GM11168 (cell line): ENCODE measurements at regions not wholly inside any gene's neighbourhood (a gene's known extent, or its start where the extent isn't known, plus 50 kb on each side); places are given as distances from the start of the nearest gene placed in this dataset.
"Not testable (repeated sequence)": the region's sequence is repeated elsewhere in the genome, so short reads cannot be mapped to it uniquely, and the experiment has no call there.

Experiments used
- in situ Hi-C: fragments of 300-500 bp; cut with MboI; formaldehyde crosslinking; loops from one replicate; pipeline ENCODE4 v1.12.0; 2022; ENCODE audit warnings: low sequenced_read_pairs; ENCODE audit not compliant: unreplicated experiment

- in situ Hi-C loops = no loop called here
Measured at GRCh38 chr10:113477451-113477850, 75.4 kb upstream of the HABP2 start.

DNA sequence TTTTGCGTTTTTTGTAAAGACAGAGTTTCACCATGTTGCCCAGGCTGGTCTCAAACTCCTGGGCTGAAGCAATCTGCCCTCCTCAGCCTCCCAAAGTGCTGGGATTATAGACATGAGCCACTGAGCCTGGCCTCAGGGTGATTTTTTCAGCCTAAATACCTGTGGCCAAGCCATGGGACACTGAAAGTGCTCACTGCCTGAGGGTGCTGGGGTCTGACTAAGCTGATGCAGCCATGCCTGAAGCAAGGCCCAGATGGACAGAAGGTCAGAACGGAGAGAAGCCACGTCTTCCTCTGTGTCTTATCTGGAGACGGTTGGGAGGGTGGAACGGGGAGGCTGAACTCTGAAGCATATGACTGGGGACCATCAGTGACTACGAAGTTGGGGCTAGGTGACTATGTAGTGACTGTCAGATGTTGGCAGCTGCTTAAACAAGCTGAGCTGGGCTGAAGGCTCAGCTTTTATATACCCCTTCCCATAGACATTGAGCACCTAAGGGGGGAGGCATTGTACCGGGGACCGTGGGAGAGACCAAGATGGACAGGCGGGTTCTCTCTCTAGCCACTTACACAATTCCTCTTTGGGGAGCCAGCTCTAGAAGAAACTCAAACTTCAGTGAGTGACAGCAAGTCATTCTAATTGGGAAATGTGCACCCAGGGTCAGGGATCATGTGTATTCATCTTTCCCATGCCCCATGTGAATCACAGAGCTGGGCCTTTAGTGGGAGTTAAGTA is 73.3 kb upstream of the HABP2 start:
- in situ Hi-C loops = no loop called here

- in situ Hi-C loops = no loop called here
Measured at GRCh38 chr10:113480081-113480360, 72.8 kb upstream of the HABP2 start.

DNA sequence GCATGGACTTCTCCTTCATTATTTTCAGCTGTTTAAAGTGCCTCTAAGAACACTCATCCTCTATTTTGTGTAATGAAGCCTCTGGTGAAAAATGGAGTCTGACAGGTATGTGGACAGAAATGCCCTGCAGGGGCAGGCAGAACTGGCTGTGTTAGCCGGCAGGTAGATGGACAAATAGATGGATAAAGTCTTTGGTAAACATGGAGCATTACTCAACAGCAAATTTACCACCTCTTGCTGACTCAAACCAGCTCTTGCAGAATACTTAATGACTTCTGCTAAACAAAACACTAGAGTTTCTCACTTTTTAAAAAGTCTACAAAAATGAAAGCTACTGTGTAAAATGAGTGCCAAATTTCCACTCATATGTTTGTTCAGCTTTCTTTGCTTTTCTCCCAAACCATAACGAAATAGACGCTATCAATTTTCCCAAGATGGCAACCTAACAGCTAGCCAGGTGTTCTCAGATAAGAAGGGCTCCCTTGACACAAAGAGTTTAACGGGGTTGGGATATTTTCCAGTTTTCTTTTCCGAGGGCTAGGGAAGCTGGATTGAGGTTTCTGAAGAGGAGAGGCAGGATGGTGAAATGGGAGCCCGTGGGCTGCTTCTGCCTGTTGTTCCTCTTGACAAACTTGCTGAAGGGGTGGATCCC is 71.9 kb upstream of the HABP2 start:
- in situ Hi-C loops = no loop called here

DNA sequence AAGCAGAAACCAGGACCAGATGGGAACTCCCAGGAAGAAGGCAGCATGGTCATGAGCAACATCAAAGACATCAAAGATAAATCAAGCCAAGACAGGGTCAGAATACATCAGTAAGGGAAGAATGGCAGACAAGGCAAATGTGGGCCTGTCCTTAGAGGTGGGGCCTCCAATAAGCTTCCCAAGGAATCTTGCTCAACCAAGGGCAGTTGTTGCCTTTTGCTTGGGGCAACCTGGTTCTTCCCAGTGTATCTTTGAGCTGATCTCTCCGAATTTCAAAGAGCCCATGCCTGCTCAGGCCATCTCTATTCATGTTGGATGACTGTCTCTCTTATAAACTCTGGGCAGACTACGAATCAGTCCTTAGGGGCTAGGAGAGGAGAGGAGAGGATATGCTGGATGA is 68.4 kb upstream of the HABP2 start:
- in situ Hi-C loops = no loop called here

- in situ Hi-C loops = no loop called here
Measured at GRCh38 chr10:113485736-113486135, 67.1 kb upstream of the HABP2 start.

DNA sequence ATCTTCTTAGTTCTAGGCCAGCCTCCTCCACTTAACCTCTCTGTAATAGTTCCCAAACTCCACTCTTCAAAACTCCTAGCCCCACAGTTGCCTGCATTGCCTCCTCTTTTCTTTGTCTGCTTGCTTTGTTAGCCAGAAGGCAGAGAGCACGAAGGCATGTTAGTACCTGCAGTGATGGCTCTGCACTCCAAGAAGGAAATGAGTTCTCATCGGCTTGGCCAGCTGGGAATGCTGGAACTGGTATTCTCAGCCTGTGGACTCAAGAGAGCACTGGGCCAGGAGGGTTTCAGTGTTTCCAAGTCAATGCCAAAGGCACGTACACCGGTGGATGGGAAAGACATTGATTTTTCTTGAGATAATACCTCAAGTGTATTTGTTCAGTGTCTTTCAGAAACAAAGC is 66.3 kb upstream of the HABP2 start:
- in situ Hi-C loops = no loop called here

DNA sequence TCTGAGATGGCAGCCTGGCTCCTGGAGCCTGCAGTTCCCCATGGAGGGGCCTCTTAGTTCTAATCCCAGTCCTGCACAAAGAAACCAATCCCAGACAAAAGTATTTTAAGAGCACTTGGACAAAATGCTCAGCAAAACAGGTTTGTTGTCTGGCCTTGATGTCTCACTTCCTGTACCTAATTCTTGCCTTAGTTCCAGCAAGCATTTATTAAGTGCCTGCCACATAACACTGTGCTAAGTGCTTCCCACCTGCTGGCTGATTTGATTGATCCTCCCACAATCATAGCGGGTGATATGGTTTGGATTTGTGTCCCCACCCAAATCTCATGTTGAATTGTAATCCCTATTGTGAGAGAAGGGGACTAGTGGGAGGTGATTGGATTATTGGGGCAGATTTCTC is 65.7 kb upstream of the HABP2 start:
- in situ Hi-C loops = no loop called here

DNA sequence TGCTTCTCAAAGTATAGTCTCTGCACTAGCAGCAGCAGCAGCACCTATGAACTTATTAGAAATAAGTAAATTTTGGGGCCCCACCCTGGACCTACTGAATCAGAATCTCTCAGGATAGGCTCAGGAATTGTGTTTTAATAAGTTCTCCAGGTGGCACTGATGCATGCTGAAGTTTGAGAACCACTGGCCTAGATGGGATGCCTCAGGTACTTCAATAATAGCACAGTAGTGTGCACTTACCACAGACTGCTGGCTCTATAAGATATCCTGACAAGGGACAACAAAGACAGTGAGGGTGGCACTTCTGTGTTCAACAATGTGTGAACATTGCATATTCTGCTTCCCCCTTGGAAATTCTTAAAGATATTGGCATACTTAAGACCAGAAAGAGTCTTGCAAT is 64.7 kb upstream of the HABP2 start:
- in situ Hi-C loops = no loop called here

DNA sequence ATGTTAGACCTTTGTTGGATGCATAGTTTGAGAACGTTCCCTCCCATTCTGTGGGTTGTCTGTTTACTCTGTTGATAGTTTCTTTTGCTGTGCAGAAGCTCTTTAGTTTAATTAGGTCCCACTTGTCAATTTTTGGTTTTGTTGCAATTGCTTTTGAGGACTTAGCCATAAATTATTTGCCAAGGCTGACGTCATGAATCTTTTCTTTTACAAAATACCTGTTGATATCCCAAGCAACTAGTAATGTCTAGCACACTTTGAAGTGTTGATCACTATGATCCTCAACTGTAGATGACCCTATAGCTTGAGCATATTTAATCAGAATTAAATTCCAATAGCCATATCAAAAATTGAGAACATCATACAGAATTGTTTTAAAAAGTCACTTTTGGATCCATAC is 63.3 kb upstream of the HABP2 start:
- in situ Hi-C loops = not testable (repeated sequence)

DNA sequence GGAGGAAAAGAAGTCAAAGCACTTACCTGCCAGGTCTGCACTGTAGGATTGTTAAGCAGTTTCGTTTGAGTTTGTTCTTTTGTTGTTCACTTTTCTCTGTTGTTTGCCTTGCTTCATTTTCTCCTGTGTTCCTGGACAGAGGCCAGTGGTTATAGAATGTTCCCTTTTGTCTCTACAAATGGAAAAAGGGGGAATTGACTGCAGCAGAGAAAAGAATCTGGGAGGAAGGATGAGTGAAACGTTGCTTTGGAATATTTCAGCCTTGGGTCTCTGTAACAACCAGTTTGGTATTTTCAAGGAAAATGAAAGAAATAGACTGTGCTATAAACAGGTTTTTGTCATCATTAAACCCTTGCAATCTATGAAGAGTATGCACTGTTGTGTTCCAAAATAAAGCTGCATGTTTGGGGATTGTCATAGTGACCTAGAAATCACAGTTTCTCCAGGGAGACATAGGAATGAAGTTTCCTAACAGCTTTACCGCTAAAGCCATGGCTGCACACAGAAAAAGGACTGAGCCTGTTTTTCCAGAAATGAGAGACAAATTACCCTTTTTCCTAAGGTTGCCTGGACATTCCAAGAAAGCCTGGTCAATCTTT is 60.8 kb upstream of the HABP2 start:
- in situ Hi-C loops = no loop called here

DNA sequence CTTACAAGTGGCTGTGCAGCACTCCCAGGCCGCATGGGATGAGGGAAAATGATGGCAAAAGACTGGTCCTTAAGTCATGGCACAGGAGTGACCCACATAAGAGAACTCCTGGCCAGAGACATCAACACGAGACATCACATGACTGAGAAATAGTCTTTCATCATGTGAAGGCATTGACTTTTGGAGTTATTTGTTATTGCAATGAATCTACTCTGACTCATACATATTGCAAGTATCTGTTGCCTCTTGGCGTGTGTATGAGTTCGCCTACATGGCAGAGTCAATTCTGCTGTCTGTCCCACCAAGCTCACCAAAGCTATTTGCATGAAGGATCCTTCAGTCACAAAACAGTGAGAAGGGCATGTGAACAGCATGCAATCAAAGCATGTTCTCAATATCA is 59.7 kb upstream of the HABP2 start:
- in situ Hi-C loops = no loop called here

GRCh38 chr10:113493882-113494301 is 59.0 kb upstream of the HABP2 start:
- in situ Hi-C loops = no loop called here

GRCh38 chr10:113494761-113495160 is 58.1 kb upstream of the HABP2 start:
- in situ Hi-C loops = no loop called here

DNA sequence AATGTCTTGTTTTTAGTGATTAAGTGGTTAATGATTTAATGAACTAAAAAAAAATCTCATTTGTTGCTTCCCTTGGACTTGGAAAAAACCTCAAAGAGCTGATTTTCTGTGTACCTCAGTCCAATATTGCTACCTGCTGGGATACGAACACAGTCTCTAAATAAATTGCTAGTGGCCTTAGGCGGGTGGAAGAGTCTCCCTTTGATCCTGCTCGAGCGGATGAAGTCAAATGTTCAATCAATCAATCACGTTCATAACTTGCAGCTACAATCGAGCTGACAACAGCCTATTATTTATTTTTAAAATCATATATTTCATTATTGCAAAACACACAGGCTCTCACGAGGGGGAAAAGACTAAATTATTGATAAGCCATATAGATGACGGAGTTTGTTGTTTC is 57.3 kb upstream of the HABP2 start:
- in situ Hi-C loops = no loop called here

- in situ Hi-C loops = no loop called here
Measured at GRCh38 chr10:113496111-113497109, 56.4 kb upstream of the HABP2 start.

GRCh38 chr10:113497198-113497597 is 55.7 kb upstream of the HABP2 start:
- in situ Hi-C loops = no loop called here

DNA sequence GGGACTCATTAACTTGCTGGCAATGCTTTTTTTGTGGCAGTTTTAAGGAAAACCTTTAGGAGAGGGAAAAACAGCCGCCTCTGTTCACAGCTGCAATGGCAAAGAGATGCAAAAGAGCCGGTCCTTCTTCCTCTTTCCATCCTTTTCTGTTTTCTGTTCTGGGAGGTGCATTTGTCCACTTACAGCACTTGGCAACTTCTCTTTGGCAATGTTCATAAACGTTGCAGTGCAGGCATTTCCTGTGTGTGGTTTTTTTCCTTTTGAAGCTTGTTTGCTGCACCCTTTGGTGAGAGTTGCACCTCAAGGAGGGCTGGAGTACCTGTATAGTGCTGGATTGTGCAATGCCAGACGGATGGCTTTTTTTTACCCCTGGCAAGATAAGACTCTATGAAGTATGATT is 53.9 kb upstream of the HABP2 start:
- in situ Hi-C loops = no loop called here

DNA sequence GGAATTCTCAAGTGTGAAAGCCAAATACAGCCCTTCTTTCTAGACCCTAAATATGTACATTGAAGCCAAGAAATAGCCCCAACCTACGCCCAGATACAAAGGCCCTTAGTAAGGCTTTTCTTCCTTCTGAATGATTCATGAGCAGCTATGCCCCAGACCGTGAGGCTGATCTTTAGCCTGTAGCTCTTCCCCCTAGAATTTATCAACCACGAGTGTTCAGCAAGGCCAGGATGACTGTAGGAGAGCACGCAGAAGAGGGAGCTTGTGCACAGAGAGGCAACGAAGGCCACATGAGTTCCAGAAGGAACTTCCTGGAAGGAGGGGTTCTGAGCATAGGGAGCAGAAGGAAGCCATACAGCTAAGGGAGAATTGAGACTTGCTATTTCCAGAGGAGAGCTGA is 53.0 kb upstream of the HABP2 start:
- in situ Hi-C loops = no loop called here

- in situ Hi-C loops = not testable (repeated sequence)
Measured at GRCh38 chr10:113501031-113501430, 51.8 kb upstream of the HABP2 start.
